GM12874 (cell line): ENCODE measurements at regions not wholly inside any gene's neighbourhood (a gene's known extent, or its start where the extent isn't known, plus 50 kb on each side); places are given as distances from the start of the nearest gene placed in this dataset.

Experiments used
- TF ChIP-seq, protein P1 (sequence below): IDR thresholded peaks from 2 replicates; pipeline ENCODE4 v1.5.1; 2011; ENCODE audit warnings: low read depth, mild to moderate bottlenecking, control low read depth, low read length, moderate library complexity; ENCODE audit not compliant: insufficient read depth

DNA sequence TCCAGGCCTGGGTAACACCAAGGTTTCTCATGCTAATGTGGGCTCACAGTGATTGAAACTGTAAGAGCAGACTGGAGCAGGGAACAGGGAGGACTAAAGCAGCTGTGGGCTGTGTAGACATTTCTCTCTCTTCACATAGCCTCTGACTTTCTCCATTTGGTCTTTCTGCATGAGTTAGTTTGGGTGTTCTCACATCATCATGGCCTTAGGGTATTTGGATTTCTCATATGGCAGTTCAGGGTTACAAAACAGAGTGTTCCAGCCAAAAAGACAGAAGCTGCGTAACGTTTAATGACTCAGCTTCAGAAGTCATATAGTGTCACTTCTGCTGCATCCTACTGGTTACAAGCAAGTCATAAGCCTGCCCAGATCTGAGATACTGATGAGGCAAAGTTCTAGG, 52.0 kb upstream of the OSBPL8 start:
- TF ChIP-seq, protein P1, sequence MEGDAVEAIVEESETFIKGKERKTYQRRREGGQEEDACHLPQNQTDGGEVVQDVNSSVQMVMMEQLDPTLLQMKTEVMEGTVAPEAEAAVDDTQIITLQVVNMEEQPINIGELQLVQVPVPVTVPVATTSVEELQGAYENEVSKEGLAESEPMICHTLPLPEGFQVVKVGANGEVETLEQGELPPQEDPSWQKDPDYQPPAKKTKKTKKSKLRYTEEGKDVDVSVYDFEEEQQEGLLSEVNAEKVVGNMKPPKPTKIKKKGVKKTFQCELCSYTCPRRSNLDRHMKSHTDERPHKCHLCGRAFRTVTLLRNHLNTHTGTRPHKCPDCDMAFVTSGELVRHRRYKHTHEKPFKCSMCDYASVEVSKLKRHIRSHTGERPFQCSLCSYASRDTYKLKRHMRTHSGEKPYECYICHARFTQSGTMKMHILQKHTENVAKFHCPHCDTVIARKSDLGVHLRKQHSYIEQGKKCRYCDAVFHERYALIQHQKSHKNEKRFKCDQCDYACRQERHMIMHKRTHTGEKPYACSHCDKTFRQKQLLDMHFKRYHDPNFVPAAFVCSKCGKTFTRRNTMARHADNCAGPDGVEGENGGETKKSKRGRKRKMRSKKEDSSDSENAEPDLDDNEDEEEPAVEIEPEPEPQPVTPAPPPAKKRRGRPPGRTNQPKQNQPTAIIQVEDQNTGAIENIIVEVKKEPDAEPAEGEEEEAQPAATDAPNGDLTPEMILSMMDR = no peak

DNA sequence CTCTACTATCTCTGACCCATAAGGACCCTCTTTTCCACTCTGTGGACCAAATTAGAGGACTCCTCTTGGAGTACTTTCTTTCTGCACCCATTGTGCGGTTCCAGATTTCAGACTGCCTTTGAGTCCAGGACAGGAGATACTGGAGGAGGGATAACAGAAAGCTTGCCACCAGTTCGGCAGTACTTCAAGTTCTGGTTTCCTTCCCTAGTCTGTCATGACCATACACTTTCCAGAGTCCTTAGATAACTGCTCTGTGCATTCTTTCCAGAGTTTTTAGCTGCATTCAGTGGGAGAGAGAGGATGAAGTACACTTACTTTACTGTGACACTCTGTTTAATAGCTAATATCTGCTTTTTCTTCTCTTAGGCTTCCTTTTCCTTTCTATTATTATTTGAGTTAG, 54.8 kb upstream of the OSBPL8 start:
- TF ChIP-seq, protein P1 = no peak

DNA sequence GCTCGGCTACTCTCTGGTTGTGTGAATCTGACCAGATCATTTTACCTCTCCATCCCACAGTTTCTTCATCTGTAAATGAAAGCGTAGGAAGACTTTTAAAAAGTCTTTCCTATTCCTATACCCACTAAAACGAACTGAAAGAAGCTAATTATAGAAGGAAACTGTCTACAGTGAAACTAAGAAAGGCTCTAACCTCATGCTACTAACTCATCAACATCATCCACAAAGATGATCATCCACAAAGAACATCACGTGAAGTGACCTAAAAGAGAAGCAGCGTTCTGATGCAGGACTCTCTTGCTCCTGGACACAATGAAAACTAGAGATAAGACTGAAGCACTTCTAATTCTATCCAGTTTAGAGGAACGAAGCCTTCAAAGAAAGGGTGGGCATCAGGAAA, 58.5 kb upstream of the OSBPL8 start:
- TF ChIP-seq, protein P1 = no peak

DNA sequence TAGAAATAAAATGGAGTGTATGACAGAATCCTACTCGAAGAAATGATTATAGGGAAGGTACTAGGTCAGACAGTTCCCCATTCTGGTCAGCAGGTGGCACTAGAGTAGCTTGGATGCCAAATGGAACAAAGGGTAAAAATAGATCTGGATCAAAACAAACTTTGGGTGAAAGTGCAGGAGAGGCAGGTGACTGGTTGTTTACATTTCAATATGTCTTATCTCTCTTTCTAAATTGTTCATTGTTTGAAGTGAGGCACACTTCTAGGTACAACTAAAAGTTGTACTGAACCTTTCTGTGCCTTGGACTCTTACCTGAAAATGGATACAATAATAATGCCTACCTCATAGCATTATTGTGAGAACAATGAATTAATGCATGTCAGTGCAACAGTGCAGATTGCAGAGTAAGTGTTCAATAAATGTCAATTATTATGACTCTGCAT, 62.0 kb upstream of the OSBPL8 start:
- TF ChIP-seq, protein P1 = peak; percentile 76

DNA sequence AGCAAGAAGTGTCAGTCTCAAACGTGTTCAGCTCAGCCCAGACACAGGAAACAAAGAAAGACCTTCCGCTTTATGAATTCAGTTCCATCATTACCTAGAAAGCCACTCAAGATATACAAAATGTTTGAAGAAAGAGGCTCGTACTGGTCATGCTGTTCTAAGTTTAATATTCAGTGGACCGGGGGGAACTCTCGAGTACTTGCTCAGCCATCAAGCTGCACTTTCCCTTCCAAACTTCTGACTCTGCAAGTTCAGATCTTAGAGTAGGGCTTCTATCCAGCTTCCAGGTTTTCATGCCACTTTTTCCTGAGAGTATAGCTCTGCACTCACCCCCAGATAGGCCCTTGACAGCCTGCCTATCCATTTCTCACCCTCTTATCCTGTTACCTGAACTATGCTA, 62.8 kb upstream of the OSBPL8 start:
- TF ChIP-seq, protein P1 = no peak

DNA sequence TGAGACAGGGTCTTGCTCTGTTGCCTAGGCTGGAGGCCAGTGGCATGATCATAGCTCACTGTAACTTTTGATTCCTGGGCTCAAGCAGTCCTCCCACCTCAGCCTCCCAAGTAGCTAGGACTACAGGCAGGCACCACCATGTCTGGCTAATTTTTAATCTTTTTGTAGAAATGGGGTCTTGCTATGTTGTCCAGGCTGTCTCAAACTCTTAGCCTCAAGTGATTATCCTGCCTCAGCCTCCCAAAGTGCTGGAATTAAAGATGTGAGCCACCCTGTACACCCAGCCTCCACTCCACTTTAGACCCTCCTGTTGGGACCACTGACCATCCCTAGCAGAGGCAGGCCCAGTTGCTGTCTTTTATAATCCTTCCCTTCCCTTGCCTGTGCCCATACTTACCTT, 63.3 kb upstream of the OSBPL8 start:
- TF ChIP-seq, protein P1 = no peak

DNA sequence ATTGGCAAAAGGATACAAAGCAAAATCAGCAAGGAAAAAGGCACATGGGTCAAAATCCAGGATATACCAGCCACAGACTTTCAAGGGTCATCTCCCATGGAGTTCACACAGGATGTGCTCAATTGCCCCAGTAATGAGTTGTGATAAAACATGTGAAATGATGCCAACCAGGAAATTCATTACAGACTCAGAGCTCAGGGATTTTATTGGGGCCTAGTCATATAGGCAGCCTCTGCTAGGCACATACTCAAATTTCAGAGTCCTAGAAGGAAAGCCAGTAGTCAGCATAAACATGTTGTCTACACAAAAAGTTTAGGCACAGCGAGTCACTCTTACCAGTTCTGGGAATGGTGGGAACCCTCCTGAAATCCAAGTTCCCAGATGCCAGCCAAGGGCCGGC, 64.4 kb upstream of the OSBPL8 start:
- TF ChIP-seq, protein P1 = no peak
